GM13977 (cell line): ENCODE measurements at regions not wholly inside any gene's neighbourhood (a gene's known extent, or its start where the extent isn't known, plus 50 kb on each side); places are given as distances from the start of the nearest gene placed in this dataset.

ENCODE experiments used
- DNase-seq: peaks from one replicate; pipeline ENCODE4 v3.0.0; 2012; ENCODE audit warnings: low spot score
- in situ Hi-C: fragments of 300-500 bp; cut with MboI; formaldehyde crosslinking; loops from one replicate; pipeline ENCODE4 v1.12.0; 2022; ENCODE audit warnings: low sequenced_read_pairs, low pct_unique_long_range_greater_than_20kb, mixed read lengths, inconsistent platforms; ENCODE audit not compliant: unreplicated experiment
- TF ChIP-seq, protein P1 (sequence below): IDR thresholded peaks from 2 replicates; pipeline ENCODE4 v1.5.1; 2012; ENCODE audit warnings: mild to moderate bottlenecking, control low read depth; ENCODE audit not compliant: insufficient read depth; ENCODE audit errors: extremely low read depth, missing control alignments

GRCh38 chr2:216312441-216312840 is 59.8 kb downstream of the MARCHF4 start:
- in situ Hi-C loops = no loop called here
- TF ChIP-seq, protein P1, sequence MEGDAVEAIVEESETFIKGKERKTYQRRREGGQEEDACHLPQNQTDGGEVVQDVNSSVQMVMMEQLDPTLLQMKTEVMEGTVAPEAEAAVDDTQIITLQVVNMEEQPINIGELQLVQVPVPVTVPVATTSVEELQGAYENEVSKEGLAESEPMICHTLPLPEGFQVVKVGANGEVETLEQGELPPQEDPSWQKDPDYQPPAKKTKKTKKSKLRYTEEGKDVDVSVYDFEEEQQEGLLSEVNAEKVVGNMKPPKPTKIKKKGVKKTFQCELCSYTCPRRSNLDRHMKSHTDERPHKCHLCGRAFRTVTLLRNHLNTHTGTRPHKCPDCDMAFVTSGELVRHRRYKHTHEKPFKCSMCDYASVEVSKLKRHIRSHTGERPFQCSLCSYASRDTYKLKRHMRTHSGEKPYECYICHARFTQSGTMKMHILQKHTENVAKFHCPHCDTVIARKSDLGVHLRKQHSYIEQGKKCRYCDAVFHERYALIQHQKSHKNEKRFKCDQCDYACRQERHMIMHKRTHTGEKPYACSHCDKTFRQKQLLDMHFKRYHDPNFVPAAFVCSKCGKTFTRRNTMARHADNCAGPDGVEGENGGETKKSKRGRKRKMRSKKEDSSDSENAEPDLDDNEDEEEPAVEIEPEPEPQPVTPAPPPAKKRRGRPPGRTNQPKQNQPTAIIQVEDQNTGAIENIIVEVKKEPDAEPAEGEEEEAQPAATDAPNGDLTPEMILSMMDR = no peak
- no peak for DNase-seq

GRCh38 chr2:216308576-216308975 is 63.7 kb downstream of the MARCHF4 start:
- in situ Hi-C loops = no loop called here
- no peak for DNase-seq
- TF ChIP-seq, protein P1 = no peak

- in situ Hi-C loops = no loop called here
- no peak for DNase-seq
- TF ChIP-seq, protein P1 = no peak
Measured at GRCh38 chr2:216307496-216307895, 64.8 kb downstream of the MARCHF4 start.

DNA sequence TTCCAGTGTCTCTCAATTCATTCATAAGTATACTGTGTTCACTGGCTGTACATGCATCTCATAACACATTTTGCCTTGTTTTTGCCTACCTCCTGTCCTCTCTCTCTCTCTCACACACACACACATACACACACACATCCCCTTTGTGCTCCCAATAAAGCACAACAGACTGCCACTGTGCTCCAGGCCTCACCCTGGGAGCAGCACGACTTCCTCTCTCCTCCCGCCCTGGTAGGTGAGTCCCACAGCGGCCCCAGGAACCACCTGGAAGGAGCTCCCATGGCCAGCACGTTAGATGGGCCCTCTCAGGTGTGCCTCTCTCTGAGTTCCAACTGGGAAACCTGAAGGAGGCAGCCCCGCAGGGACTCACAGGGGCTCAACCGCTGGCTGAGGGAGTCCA is 65.4 kb downstream of the MARCHF4 start:
- TF ChIP-seq, protein P1 = no peak
- in situ Hi-C loops = no loop called here
- DNase-seq = no peak

- in situ Hi-C loops = no loop called here
- no peak for DNase-seq
- TF ChIP-seq, protein P1 = no peak
Measured at GRCh38 chr2:216305574-216305973, 66.7 kb downstream of the MARCHF4 start.

- TF ChIP-seq, protein P1 = no peak
- in situ Hi-C loops = no loop called here
- DNase-seq = no peak
Measured at GRCh38 chr2:216302981-216303676, 69.2 kb downstream of the MARCHF4 start.
